Adrenal gland (tissue), 9 donors: ENCODE measurements at regions not wholly inside any gene's neighbourhood (a gene's known extent, or its start where the extent isn't known, plus 50 kb on each side); places are given as distances from the start of the nearest gene placed in this dataset.

Experiments used
- DNase-seq, 7 donors: peaks; one replicate each; pipeline ENCODE4 v3.0.0-alpha.2; 2019 to 2020
- H3K27ac ChIP-seq, 5 donors: fragments of 200-600 bp; sonication (generic) in 4 of 5; 1 replicate in 3 of 5; 2 replicates in 2 of 5; pipeline versions ENCODE4 v1.5.1 to v1.8.0; 2016 to 2020; ENCODE audit warnings: mild to moderate bottlenecking in 1 of 5
- H3K27me3 ChIP-seq: fragments of 200-600 bp; 2 replicates; pipeline ENCODE4 v1.8.0; 2021
- H3K36me3 ChIP-seq, 2 donors: fragments of 200-600 bp; replicated peaks in 1 of 2; 1 replicate in 1 of 2; 2 replicates in 1 of 2; pipeline versions ENCODE4 v1.5.1 to v1.8.0; 2018 to 2022
- H3K4me1 ChIP-seq, 2 donors: fragments of 200-600 bp; replicated peaks in 1 of 2; 1 replicate in 1 of 2; 2 replicates in 1 of 2; pipeline versions ENCODE4 v1.5.1 to v1.8.0; 2018 to 2021
- H3K4me3 ChIP-seq, 4 donors: fragments of 200-600 bp; sonication (generic) in 3 of 4; one replicate each; pipeline ENCODE4 v1.5.1; 2016 to 2018
- H3K9me3 ChIP-seq, 3 donors: fragments of 200-600 bp; sonication (generic) in 1 of 3; replicated peaks in 1 of 3; 1 replicate in 2 of 3; 2 replicates in 1 of 3; pipeline versions ENCODE4 v1.5.1 to v1.8.0; 2016 to 2021
- CTCF ChIP-seq, 6 experiments: fragments of 450-650 bp in 4 of 6; fragments of 200-600 bp in 2 of 6; sonication (generic) in 1 of 6; IDR thresholded peaks; 1 replicate in 5 of 6; 2 replicates in 1 of 6; pipeline versions ENCODE4 v1.5.1 to v1.8.0; 2016 to 2021; ENCODE audit warnings: antibody characterized with exemption in 6 of 6, mild to moderate bottlenecking in 2 of 6, moderate library complexity in 1 of 6
- POLR2A ChIP-seq, 2 donors: fragments of 450-650 bp; IDR thresholded peaks; one replicate each; pipeline ENCODE4 v1.6.1; 2017; ENCODE audit warnings: antibody characterized with exemption in 2 of 2, mild to moderate bottlenecking in 2 of 2, moderate library complexity in 1 of 2
- WGBS, 4 donors: extraction: QIAGEN DNeasy Blood & Tissue Kit in 2 of 4; methylation state at CpG; one replicate each; pipeline versions ENCODE4 v1.1.5 to v1.1.7; 2013 to 2017; 5-methylcytosine and 5-hydroxymethylcytosine counted together
- intact Hi-C, 2 donors: fragments of 100-400 bp; cut with DNase I; formaldehyde crosslinking; loops; one replicate each; pipeline versions ENCODE4 v1.14.1 to v1.15.0; 2022 to 2023
- donor health status: healthy with polysubstance abuse.
- donor health status: Bipolar disorder and iron deficiency.
- donor health status: DM: yes; HTN: yes; CAD: no.
- donor health status: DM: no; HTN: no; CAD: no.
- donor health status: DM: no; HTN: no; CAD: no.

GRCh38 chr6:25038999-25039398 is 103.2 kb upstream of the RIPOR2 start:
- no peaks in the 10 kb centered on the region for H3K27me3 ChIP-seq
- no peak overlapping the region for H3K27ac ChIP-seq
- H3K9me3 ChIP-seq: no peaks in the 10 kb centered on the region
- DNase-seq: no peak
- TF ChIP-seq POLR2A (IDR thresholded peaks at IDR 0.05) (no peak), CTCF (IDR thresholded peaks at IDR 0.05) (no peak)
- 62 to 69% (median 63%) methylated on average over 6 of the region's 6 CpGs for WGBS, 4 donors
- H3K4me1 ChIP-seq: no peaks in the 10 kb centered on the region
- intact Hi-C loops: no loop called here
- H3K4me3 ChIP-seq: no peak overlapping the region
- H3K36me3 ChIP-seq: no peaks in the 10 kb centered on the region

GRCh38 chr6:25041485-25042035 is 105.8 kb upstream of the RIPOR2 start:
- H3K27ac ChIP-seq: no peak overlapping the region
- no peaks in the 10 kb centered on the region for H3K36me3 ChIP-seq
- H3K4me3 ChIP-seq: no peak overlapping the region
- H3K27me3 ChIP-seq: no peaks in the 10 kb centered on the region
- intact Hi-C loops: no loop called here
- 68 to 83% (median 70%) methylated on average over 12 of the region's 12 CpGs for WGBS, 4 donors
- H3K4me1 ChIP-seq: no peaks in the 10 kb centered on the region
- no peaks in the 10 kb centered on the region for H3K9me3 ChIP-seq
- TF ChIP-seq POLR2A (IDR thresholded peaks at IDR 0.05) (no peak), CTCF (IDR thresholded peaks at IDR 0.05) (no peak)
- DNase-seq: no peak

GRCh38 chr6:25042036-25042521 is 106.3 kb upstream of the RIPOR2 start:
- H3K4me3 ChIP-seq: no peak overlapping the region
- no peaks in the 10 kb centered on the region for H3K9me3 ChIP-seq
- no peak overlapping the region for H3K27ac ChIP-seq
- no peak for DNase-seq
- H3K36me3 ChIP-seq: no peaks in the 10 kb centered on the region
- 70 to 79% (median 74%) methylated on average over 10 to 13 of the region's 13 CpGs for WGBS, 4 donors
- no peaks in the 10 kb centered on the region for H3K4me1 ChIP-seq
- no peaks in the 10 kb centered on the region for H3K27me3 ChIP-seq
- intact Hi-C loops: no loop called here
- TF ChIP-seq POLR2A (IDR thresholded peaks at IDR 0.05) (no peak), CTCF (IDR thresholded peaks at IDR 0.05) (no peak)

GRCh38 chr6:25042536-25042935 is 106.8 kb upstream of the RIPOR2 start:
- H3K4me1 ChIP-seq: no peaks in the 10 kb centered on the region
- H3K4me3 ChIP-seq: no peak overlapping the region
- H3K27me3 ChIP-seq: no peaks in the 10 kb centered on the region
- H3K27ac ChIP-seq: no peak overlapping the region
- TF ChIP-seq POLR2A (IDR thresholded peaks at IDR 0.05): no peak
- TF ChIP-seq CTCF (IDR thresholded peaks at IDR 0.05): no peak
- intact Hi-C loops: no loop called here
- H3K36me3 ChIP-seq: no peaks in the 10 kb centered on the region
- no peak for DNase-seq
- H3K9me3 ChIP-seq: no peaks in the 10 kb centered on the region
- 88 to 91% (median 89%) methylated on average over 5 of the region's 5 CpGs for WGBS, 4 donors
